Tibial nerve (tissue), 4 donors: ENCODE measurements at regions not wholly inside any gene's neighbourhood (a gene's known extent, or its start where the extent isn't known, plus 50 kb on each side); places are given as distances from the start of the nearest gene placed in this dataset.

Experiments
- EP300 ChIP-seq, 2 donors: sonication (generic); formaldehyde crosslinking; IDR thresholded peaks; one replicate each; pipeline ENCODE4 v1.6.1; 2017; ENCODE audit warnings: antibody characterized with exemption in 2 of 2, mild to moderate bottlenecking in 1 of 2
- POLR2A ChIP-seq, 2 donors: fragments of 450-650 bp; IDR thresholded peaks; one replicate each; pipeline ENCODE4 v1.6.1; 2017; ENCODE audit warnings: antibody characterized with exemption in 2 of 2, mild to moderate bottlenecking in 2 of 2, moderate library complexity in 2 of 2
- TF ChIP-seq, protein P1 (sequence below), 5 experiments: fragments of 200-600 bp in 3 of 5; fragments of 450-650 bp in 2 of 5; sonication (generic) in 3 of 5; IDR thresholded peaks; one replicate each; pipeline ENCODE4 v1.5.1; 2016 to 2019; ENCODE audit warnings: antibody characterized with exemption in 5 of 5, mild to moderate bottlenecking in 3 of 5, moderate library complexity in 2 of 5

DNA sequence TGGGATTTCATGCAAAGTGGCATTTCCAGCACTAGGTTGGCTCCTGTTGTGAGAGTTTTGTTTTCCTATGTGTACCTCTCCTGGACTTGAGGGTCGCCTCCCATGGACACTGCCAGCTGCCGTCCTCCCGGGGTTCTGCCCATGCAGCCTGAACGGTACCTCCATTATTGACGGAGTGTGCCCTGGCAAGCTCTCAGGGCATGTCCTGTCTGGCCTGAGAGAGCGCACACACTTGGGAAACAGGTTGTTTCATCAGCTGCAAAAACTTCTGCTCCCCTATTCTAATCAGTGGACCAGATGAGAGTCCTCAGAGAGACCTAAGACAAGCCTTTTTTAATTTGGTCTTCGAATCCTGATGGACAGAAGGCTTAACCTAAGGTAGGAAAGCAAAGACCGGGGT is 56.6 kb upstream of the HOPX start:
- TF ChIP-seq, protein P1, sequence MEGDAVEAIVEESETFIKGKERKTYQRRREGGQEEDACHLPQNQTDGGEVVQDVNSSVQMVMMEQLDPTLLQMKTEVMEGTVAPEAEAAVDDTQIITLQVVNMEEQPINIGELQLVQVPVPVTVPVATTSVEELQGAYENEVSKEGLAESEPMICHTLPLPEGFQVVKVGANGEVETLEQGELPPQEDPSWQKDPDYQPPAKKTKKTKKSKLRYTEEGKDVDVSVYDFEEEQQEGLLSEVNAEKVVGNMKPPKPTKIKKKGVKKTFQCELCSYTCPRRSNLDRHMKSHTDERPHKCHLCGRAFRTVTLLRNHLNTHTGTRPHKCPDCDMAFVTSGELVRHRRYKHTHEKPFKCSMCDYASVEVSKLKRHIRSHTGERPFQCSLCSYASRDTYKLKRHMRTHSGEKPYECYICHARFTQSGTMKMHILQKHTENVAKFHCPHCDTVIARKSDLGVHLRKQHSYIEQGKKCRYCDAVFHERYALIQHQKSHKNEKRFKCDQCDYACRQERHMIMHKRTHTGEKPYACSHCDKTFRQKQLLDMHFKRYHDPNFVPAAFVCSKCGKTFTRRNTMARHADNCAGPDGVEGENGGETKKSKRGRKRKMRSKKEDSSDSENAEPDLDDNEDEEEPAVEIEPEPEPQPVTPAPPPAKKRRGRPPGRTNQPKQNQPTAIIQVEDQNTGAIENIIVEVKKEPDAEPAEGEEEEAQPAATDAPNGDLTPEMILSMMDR (IDR thresholded peaks at IDR 0.05) = no peak
- TF ChIP-seq EP300 (IDR thresholded peaks at IDR 0.05) = no peak
- no peak for TF ChIP-seq POLR2A (IDR thresholded peaks at IDR 0.05)
